Upper lobe of left lung (tissue), 4 donors: ENCODE measurements at regions not wholly inside any gene's neighbourhood (a gene's known extent, or its start where the extent isn't known, plus 50 kb on each side); places are given as distances from the start of the nearest gene placed in this dataset.

Experiments used
- CTCF ChIP-seq, 6 experiments: fragments of 450-650 bp in 4 of 6; fragments of 200-600 bp in 2 of 6; sonication (generic) in 2 of 6; IDR thresholded peaks; one replicate each; pipeline ENCODE4 v1.5.1; 2016 to 2019; ENCODE audit warnings: antibody characterized with exemption in 6 of 6
- EP300 ChIP-seq, 4 donors: sonication (generic); formaldehyde crosslinking; IDR thresholded peaks; one replicate each; pipeline ENCODE4 v1.5.1; 2017; ENCODE audit warnings: antibody characterized with exemption in 4 of 4, control low read depth in 2 of 4
- POLR2A ChIP-seq, 4 donors: fragments of 450-650 bp; IDR thresholded peaks; one replicate each; pipeline ENCODE4 v1.5.1; 2016 to 2017; ENCODE audit warnings: antibody characterized with exemption in 4 of 4, mild to moderate bottlenecking in 2 of 4
- POLR2AphosphoS5 ChIP-seq, 2 donors: sonication (generic); formaldehyde crosslinking; IDR thresholded peaks; one replicate each; pipeline ENCODE4 v1.5.1; 2017; ENCODE audit warnings: antibody characterized with exemption in 2 of 2

GRCh38 chr11:131246156-131246555, 124.3 kb upstream of the NTM start:
- TF ChIP-seq POLR2A (IDR thresholded peaks at IDR 0.05) (no peak), CTCF (IDR thresholded peaks at IDR 0.05) (no peak), POLR2AphosphoS5 (IDR thresholded peaks at IDR 0.05) (no peak), EP300 (IDR thresholded peaks at IDR 0.05) (no peak)
